Fibroblast of skin of back (primary cell): ENCODE measurements at regions not wholly inside any gene's neighbourhood (a gene's known extent, or its start where the extent isn't known, plus 50 kb on each side); places are given as distances from the start of the nearest gene placed in this dataset.
"Not testable (repeated sequence)": the region's sequence is repeated elsewhere in the genome, so short reads cannot be mapped to it uniquely, and the experiment has no call there.

ENCODE experiments used
- DNase-seq: peaks from one replicate; pipeline ENCODE4 v3.0.0-alpha.2; 2013

DNA sequence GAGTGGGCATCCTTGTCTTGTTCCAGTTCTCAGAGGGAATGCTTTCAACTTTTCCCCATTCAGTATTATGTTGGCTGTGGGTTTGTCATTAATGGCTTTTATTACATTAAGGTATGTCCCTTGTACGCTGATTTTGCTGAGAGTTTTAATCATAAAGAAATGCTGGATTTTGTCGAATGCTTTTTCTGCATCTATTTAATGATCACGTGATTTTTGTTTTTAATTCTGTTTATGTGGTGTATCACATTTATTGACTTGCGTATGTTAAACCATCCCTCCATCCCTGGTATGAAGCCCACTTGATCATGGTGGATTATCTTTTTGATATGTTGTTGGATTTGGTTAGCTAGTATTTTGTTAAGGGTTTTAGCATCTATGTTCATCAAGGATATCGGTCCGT is 266.9 kb upstream of the DIPK2B start:
- not testable (repeated sequence) for DNase-seq

DNA sequence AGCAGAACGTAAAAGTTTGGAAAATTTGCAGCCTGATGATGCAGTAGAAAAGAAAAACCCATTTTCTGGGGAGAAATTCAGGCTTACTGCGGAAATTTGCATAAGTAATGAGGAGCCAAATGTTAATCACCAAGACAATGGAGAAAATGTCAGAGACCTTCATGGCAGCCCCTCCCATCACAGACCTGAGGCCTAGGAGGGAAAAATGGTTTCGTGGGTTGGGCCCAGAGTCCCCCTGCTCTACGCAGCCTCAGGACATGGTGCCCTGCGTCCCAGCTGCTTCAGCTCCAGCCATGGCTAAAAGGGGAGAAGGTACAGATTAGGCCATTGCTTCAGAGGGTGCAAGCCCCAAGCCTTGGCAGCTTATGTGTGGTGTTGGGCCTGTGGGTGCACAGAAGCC is 255.1 kb upstream of the DIPK2B start:
- not testable (repeated sequence) for DNase-seq

DNA sequence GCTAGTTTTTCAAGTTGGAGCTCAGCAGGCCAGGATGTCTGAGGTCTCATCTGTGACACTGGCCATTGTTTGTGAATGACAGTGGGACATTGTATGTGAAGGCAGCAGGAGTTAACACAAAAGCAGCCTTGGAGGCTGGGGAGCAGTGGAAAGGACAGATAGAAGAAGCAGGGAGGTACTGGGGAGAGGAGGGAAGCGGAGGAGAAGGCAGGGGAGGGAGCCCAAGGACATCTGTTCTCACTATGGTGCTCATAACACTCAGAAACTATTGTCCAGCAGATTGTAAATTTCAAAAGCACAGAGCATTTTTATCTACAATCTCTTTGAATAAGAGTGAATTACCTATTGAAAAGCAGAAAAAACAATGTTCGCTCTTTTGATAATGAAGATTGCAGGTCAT is 253.6 kb upstream of the DIPK2B start:
- DNase-seq: no peak

DNA sequence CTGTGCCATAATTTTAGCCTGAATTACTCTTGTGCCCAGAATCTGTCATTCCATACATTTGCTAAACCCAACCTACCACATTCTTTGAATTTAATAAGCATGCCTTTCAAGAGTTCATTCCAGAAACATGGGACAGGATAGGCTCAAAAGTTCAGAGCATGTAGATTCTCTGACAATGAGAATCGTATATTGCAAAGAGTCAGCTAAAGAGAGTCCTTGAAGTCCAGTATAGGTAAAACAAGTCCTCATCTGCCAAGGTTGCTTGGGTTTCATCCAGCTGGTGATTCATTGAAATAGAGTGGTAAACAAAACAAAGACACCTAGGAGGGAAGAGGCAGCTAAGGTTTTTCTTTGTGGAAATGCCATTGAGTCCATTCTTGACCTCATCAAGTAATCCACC is 249.3 kb upstream of the DIPK2B start:
- DNase-seq: peak; percentile 50

DNA sequence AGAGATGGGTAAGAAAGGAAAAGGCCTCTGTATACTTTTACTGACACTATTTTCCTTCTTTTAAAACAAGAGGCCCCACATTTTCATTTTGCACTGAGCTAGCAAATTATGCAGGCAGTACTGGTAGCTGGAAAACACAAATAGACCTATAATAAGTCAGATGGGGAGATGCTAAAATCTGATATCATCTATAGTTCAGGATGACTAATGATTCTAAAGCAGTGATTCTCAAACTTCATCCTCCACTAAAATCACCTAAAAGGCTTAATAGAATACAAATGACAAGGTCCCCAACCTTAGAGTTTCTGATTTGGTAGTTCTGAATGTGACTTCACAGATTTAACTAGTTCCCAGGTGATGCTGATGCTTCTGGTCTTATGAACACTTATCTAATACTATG is 247.3 kb upstream of the DIPK2B start:
- no peak for DNase-seq

DNA sequence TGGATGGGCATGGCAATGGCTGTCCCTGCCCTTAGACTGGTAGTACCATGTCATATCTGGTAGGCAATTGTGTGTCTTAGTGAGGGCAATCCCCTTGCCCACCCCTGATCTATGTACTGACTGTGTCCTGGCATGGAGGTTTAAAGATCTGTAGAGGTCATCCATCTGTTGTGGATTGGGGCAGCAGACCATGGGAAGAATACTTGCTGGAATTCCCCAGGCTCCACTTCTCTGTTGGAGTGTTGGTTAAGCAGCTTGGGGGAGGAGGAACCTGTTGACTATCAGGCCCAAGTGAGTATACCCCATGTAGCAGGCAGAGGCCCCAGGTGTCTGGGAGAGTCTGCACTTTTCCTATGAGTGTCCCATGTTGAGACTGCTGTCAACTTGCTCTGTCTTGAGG is 246.7 kb upstream of the DIPK2B start:
- DNase-seq: no peak

DNA sequence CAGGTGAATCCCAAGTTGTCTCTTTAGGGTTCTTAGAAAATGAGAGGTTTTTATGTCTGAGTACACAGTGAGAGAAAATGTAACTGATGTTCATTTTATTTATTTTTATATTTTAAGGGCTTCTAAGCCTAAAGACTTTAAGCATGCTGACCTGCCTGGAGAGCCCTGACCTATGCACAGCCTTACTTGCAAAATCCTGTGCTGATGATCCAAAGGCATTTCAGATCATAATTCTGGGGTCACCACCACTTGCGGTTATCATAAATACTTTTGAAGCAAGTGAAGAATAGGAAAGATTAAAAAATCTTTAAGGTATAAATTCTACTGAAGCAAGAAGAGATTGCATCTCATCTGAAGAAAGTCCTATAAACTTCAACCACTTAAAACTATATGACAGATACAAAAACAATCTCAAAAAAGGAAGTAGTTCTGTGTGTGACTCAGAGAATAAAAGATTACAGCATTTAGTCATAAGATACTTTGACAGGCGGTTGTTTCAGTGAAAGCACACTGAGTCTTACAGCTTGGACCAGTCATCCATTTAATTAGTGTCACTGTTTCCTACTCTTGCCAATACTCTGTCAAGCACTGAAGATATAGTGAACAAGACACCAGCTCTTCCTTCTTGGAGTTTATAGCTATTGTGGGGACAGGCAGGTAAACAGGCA is 245.2 kb upstream of the DIPK2B start:
- peak; percentile 89 for DNase-seq

DNA sequence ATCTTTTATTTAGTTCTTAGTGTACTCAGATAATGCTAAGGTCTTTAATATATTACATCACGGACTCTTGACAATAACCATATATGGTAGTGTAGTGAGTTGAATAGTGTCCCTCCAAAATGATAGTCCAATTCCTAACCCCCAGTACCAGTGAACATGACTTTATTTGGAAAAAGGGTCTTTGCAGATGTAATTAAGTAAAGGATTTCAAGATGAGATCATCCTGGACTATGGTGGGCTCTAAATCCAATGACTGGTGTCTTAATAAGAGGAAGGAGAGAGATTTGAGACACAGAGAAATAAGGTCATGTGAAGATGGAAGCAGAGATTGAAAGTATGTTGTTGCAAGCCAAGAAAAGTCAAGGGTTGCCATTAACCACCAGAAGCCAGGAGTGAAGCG is 236.5 kb upstream of the DIPK2B start:
- no peak for DNase-seq

DNA sequence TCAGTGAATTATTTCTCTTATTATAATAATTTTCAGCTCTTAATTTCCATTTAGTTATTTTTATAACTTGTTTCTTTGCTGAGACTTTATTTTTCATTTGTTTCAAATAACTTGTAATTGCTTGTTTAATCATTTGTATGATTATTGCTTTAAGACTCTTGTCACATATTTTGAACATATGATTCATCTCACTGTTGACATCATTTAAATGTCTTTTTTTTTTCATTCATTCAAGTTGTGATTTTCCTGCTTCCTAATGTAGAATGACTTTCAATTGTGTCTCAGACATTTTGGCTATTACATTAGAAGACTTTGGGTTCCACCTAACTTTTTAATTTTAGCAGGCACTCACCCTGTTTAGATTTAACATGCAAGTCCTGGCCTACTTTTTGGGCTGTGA is 234.8 kb upstream of the DIPK2B start:
- DNase-seq: peak; percentile 56

DNA sequence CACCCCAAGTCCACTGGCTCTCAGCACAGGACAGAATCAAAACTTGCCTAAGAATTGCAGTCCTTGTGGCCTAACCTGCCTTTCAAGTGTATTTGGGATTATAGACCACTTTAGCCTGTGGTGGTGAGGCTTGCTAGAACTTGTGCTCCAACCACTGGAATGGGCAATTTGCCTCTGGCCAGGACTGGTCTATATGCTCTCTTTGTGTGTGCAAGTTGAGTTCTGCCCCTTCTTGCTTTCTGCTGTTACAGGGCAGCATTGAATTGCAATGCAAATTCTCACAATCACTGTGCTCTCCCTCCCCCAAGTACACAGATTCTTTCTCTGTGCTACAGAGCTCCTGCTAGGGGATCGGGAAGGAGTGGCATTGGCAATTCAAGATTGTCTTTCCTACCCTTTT is 233.6 kb upstream of the DIPK2B start:
- DNase-seq: peak; percentile 20

DNA sequence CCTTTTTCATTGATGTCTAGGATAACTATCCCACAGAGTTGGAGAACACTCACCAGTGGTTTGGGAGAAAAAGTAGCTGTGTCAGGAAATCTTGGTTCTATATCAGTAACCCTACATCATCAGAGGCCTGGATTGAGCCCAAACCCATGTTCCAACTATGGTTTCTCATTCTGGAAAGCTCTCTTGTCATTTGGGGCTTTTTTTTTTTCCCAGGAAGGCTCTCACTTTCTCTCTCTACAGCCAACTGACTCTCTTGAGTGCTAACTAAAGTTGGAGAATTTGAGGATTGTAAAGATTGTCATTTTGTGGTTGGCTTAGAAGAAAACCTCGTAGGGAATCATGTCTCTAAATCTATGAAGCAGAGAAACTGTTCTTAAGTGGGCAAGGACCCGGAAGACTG is 228.2 kb upstream of the DIPK2B start:
- peak; percentile 65 for DNase-seq

DNA sequence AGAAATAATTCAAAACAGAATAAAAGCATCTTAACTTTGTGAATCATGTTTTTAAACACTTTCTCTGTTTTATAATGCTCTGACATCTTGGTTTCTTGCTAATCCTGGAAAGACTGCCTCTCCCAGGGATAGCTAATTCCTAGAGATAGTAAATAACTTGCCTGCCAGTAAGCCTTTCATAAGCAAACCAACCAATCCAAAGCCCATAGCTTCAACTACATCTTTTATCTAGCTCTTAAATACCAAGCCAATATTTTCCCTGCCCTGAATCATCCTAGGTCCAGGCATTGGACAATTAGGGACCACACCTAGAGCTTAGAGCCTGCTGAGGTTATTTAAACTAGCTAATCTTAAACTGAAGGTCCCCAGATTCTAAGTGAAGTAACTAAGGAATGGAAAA is 223.7 kb upstream of the DIPK2B start:
- DNase-seq: peak; percentile 55

DNA sequence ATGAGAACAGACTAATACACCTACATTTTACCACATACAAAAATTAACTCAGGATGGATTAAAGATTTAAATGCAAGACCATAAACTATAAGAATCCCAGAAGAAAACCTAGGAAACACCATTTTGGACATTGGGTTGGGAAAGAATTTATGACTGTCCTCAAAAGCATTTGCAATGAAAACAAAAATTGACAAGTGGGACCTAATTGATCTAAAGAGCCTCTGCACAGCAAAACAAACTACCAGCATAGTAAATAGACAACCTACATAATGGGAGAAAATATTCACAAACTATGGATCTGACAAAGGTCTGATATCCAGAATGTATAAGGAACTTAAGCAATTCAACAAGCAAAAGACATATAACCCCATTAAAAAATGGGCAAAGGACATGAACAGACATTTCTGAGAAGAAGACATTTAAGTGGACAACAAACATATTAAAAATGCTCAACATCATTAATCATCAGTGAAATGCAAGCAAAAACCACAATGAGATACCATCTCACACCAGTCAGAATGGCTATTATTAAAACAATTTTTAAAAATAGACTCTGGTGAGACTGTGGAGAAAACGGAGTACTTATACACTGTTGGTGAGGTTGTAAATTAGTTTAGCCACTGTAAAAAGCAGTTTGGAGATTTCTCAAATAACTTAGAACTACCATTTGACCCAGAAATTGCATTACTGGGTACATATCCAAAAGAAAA is 221.7 kb upstream of the DIPK2B start:
- peak; percentile 67 for DNase-seq

DNA sequence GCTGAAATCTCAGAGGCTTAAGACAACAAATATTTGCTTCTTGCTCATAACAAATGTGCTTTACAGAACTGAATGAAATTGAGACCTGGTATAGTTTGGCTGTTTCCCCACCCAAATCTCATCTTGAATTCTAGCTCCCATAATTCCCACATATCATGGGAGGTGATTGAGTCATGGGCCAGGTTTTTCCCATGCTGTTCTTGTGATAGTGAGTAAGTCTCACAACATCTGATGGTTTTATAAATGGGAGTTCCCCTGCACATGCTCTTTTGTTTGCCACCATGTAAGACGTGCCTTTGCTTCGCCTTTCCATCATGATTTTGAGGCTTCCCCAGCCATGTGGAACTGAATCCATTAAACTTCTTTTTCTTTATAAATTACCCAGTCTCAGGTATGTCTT is 221.1 kb upstream of the DIPK2B start:
- peak; percentile 14 for DNase-seq

DNA sequence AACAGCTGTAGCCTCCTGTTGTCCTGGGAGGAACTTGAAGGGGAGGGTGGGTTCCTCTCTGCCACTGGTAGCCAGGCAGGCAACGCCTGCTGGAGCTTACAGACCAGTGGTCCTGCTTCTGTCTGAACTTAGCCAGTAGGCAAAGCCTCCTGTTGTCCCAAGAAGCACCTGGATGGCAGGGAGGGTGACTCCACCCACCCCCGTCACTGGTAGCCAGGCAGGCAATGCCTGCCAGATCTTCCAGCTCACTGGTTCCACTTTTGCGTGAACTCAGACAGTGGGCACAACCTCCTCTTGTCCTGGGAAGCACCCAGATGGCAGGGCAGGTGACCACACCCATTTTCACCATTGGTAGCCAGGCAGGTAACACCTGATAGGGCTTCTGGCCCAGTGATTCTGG is 203.5 kb upstream of the DIPK2B start:
- no peak for DNase-seq

DNA sequence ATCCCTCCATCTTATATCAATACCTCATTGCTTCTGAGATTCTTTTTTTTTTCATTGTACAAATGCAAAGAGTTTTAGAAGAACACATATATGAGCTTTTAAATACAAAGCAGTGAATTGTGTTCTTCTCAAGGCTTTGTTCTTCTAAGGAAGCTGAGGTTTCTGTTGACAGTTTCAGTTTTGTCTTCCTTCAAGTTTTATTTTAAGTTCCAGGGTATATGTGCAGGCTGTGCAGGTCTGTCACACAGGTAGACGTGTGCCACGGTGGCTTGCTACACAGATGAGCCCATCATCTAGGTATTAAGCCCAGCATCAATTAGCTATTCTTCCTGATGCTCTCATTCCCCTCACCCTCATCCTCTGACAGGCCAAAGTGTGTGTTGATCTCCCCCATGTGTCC is 201.2 kb upstream of the DIPK2B start:
- DNase-seq: no peak

DNA sequence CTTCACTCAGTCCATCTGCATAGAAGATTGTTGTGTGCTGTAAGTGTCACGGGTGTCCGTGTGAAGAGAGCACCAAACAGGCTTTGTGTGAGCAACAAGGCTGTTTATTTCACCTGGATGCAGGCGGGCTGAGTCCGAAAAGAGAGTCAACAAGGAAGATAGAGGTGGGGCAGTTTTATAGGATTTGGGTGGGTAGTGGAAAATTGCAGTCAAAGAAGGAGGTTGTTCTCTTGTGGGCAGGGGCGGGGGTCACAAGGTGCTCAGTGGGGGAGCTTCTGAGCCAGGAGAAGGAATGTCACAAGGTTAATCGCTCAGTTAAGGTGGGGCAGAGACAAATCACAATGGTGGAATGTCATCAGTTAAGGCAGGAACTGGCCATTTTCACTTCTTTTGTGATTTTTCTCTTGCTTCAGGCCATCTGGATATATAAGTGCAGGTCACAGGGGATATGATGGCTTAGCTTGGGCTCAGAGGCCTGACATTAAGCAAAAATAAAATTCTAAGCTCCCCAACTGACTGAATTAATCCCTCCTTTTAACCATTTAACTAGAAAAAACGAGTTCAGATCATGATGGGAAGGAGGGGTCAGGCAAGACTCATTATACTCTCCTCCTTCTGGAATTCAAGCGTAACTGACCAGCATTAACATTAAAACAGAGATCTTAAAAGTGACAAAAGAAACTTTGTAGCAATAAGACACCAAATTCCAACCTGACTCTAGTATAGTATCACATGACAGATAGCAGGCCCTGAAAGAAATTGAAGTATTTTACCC is 200.5 kb upstream of the DIPK2B start:
- DNase-seq: not testable (repeated sequence)

DNA sequence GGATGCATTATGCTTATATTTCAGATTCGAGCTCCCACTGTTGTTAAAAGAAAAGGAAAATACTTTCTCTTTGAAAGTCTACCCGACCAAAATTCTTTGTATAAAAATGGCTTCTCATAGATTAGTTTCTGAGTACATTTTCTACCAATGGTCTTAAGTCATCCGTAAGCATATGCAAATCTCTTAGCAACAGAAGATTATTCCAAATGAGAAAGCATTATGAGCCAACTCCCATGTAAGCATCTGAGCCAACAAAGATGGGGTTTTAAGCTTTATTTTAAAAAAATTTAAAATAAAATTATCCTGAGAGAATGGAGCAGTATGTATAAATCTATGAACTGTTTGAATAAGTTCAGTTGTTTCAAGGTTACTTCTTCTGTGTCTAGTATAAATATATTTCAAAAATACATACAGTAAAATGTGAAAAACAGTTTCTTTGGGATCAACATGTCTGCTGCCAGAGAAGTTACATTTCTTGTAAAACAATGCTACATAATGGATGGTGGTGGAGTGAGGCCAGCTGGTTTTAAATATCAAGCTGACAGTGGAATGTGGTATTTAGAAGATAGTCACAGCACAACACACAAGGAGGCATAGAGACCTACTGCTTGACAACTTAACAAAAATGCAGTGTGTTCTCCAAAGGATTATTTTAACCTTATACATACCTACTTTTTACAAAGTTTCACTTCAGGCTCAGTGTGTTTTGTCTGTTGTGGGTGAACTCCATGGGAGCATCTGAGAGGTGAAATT is 199.5 kb upstream of the DIPK2B start:
- peak; percentile 64 for DNase-seq

DNA sequence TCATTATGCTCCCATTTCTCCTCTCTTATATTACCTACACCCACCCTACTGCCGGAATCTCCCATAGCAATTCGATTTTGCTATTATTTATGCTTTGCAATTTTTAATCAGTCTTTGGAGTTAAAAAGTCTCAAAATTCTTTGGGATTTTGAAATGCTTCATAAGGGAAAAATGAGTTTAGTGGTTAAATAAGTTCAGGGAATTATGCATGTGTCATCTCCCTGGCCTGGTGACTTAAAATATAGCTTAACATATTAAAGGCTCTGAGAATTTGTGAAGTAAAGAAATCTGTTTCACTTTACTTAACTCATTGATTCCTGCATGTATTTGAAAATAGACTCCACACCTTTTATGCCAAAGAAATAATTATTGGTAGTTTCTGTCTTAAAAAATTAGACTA is 185.1 kb upstream of the DIPK2B start:
- peak; percentile 75 for DNase-seq

DNA sequence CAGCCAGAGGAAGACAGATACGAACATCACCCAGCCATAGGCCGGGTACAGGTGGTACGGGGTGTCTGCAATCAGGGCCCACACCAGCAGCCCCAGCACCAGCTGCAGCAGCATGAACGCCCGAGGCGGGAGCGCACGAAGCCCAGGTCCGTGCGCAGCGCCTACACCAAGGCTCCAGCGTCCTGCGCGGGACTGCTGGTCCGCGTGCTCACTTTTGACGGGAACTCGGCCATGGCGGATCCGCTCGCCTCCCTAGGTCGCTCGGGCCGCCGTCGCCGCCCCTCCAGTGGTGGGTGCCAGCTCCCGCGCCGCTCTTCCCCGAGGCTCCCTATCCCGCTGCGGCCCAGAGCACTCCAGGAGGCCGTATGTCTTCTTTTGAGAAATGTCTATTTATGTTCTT is 181.2 kb upstream of the DIPK2B start:
- no peak for DNase-seq

DNA sequence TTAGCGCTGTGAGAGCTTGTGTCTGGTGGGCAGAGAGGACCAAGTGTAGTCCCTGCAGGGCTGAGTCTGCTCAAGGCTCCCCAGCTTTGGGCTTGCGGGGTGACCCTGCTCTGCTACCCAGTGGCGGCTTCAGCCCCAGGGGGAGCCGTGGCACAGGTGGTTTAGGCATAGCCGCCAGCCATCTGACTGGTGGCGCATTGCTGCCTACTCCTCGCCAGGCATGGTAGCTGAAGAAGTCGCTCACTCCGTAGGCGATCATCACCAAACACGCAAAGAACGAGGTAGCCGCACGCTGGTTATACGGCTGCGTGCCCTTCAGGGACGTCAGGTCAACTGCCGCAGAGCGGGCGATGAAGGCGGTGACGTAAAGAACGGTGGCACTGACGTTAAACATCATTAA is 180.7 kb upstream of the DIPK2B start:
- no peak for DNase-seq

DNA sequence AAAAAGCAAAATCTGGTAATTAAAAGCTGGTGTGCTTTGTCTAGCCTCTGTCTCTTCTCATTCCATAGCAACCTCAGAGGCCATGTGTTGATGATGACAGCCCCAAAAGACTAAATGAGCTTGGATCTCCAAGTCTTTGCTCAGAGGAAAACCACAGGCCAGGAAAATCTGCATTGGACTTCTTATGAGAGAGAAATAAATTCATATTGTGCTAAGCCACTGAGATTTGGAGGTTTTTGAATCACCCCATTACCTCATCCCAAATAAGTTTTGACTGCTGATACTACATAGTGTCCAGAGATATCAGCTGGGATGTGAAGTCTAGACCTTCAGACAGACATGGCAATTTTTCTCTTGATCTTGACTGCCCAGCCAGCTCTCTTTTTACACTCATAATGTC is 178.6 kb upstream of the DIPK2B start:
- DNase-seq: no peak

DNA sequence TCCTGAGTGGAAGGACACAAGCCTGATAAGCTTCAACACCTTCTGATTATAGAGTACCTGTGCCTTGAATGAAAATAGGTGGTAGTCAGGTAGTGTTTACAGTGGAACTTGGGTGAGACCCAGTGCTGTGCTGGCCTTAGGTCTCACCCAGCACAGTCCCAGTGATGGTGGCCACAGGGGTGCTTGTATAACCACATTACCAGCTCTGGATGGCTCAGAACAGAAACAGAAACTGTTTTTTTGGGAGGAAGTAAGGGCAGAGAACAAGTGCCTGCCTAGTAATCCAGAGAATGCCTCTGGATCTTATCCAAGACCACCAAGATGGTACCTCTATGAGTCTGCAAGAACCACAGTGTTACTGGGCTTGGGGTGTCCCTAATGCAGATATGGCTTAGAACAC is 171.5 kb upstream of the DIPK2B start:
- DNase-seq: no peak
